H1 (cell line): ENCODE measurements at regions not wholly inside any gene's neighbourhood (a gene's known extent, or its start where the extent isn't known, plus 50 kb on each side); places are given as distances from the start of the nearest gene placed in this dataset.

Source experiments
- CTCF ChIA-PET: fragments of 300-600 bp; sonication (Branson Sonifier 250); formaldehyde crosslinking; loops from one replicate; lab custom pipeline; 2021; ENCODE audit not compliant: partially characterized antibody; lab: Charles Lee
- POLR2A ChIA-PET: fragments of 300-600 bp; sonication (Branson Sonifier 250); formaldehyde crosslinking; loops from one replicate; lab custom pipeline; 2021; ENCODE audit warnings: inconsistent platforms; ENCODE audit not compliant: partially characterized antibody; lab: Charles Lee
- DNase-seq, 2 experiments: peaks; one replicate each; pipeline versions ENCODE4 v3.0.0 to v3.0.0-alpha.2; 2010 to 2022; ENCODE audit warnings: low spot score in 2 of 2, low read depth in 1 of 2, mixed read lengths in 1 of 2
- FAIRE-seq: peaks from 2 replicates; lab custom pipeline; 2011; peaks lifted over from hg19 to GRCh38; lab: Jason Lieb, UNC
- H2AFZ ChIP-seq: 2 replicates; pipeline ENCODE4 v1.8.1; 2012; ENCODE audit warnings: low read length, inconsistent platforms
- H2AK5ac ChIP-seq: 2 replicates; pipeline ENCODE4 v1.6.1; 2013; ENCODE audit warnings: low read depth, low read length
- H2BK120ac ChIP-seq: replicated peaks from 2 replicates; pipeline ENCODE3; 2013; ENCODE audit warnings: low read depth, low read length, inconsistent platforms
- H2BK12ac ChIP-seq: 2 replicates; pipeline ENCODE4 v1.6.1; 2013; ENCODE audit warnings: low read depth, low read length
- H2BK15ac ChIP-seq: 2 replicates; pipeline ENCODE4 v1.6.1; 2013; ENCODE audit warnings: low read length
- H2BK20ac ChIP-seq: 2 replicates; pipeline ENCODE4 v1.6.1; 2013; ENCODE audit warnings: low read length
- H2BK5ac ChIP-seq: 2 replicates; pipeline ENCODE4 v1.6.1; 2013; ENCODE audit warnings: low read depth, low read length
- H3K14ac ChIP-seq: 2 replicates; pipeline ENCODE4 v1.6.1; 2013; ENCODE audit warnings: inconsistent platforms; ENCODE audit not compliant: insufficient read length
- H3K18ac ChIP-seq: 2 replicates; pipeline ENCODE4 v1.6.1; 2013; ENCODE audit warnings: low read length; ENCODE audit errors: extremely low read depth
- H3K23ac ChIP-seq: 2 replicates; pipeline ENCODE4 v1.6.1; 2013; ENCODE audit warnings: inconsistent platforms; ENCODE audit not compliant: insufficient read length
- H3K23me2 ChIP-seq: 2 replicates; pipeline ENCODE4 v1.6.1; 2013; ENCODE audit warnings: low read depth, low read length
- H3K27ac ChIP-seq: 2 replicates; pipeline ENCODE4 v1.6.1; 2011; ENCODE audit warnings: low read depth, low read length, inconsistent platforms
- H3K27me3 ChIP-seq, 4 experiments: replicated peaks in 1 of 4; 1 replicate in 1 of 4; 2 replicates in 3 of 4; pipeline versions ENCODE4 v1.6.1 to v1.8.1; 2011 to 2013; ENCODE audit warnings: low read length in 3 of 4, mild to moderate bottlenecking in 3 of 4, inconsistent platforms in 2 of 4, mixed read lengths in 2 of 4, moderate library complexity in 1 of 4; ENCODE audit not compliant: control insufficient read depth in 3 of 4, insufficient read depth in 3 of 4; ENCODE audit errors: extremely low read depth in 1 of 4
- H3K36me3 ChIP-seq, 4 experiments: 2 replicates each; pipeline versions ENCODE4 v1.6.1 to v1.8.1; 2011 to 2013; ENCODE audit warnings: mild to moderate bottlenecking in 4 of 4, low read length in 3 of 4, moderate library complexity in 2 of 4, control low read depth in 1 of 4, inconsistent platforms in 1 of 4; ENCODE audit not compliant: insufficient read depth in 4 of 4, control insufficient read depth in 2 of 4
- H3K4ac ChIP-seq: replicated peaks from 2 replicates; pipeline ENCODE3; 2013; ENCODE audit warnings: low read length, low read depth, mixed read lengths, inconsistent platforms; ENCODE audit not compliant: insufficient read length
- H3K4me1 ChIP-seq, 4 experiments: replicated peaks in 1 of 4; 1 replicate in 1 of 4; 2 replicates in 3 of 4; pipeline versions ENCODE4 v1.6.1 to v1.8.1; 2011 to 2013; ENCODE audit warnings: low read length in 3 of 4, inconsistent platforms in 2 of 4, mixed read lengths in 1 of 4; ENCODE audit not compliant: insufficient read depth in 4 of 4, control insufficient read depth in 3 of 4
- H3K4me2 ChIP-seq, 2 experiments: 2 replicates each; pipeline versions ENCODE4 v1.6.1 to v1.8.1; 2011 to 2013; ENCODE audit warnings: low read depth in 2 of 2, low read length in 2 of 2, control low read depth in 1 of 2, inconsistent platforms in 1 of 2, mild to moderate bottlenecking in 1 of 2; ENCODE audit not compliant: insufficient read depth in 1 of 2
- H3K4me3 ChIP-seq, 4 experiments: fragments of 200-600, 300-600 bp in 1 of 4; sonication (generic), shearing (Covaris generic), sonication (Bioruptor Twin) in 1 of 4; 2 replicates each; pipeline versions ENCODE4 v1.5.1 to v1.8.1; 2011 to 2016; ENCODE audit warnings: low read length in 4 of 4, low read depth in 3 of 4, control low read depth in 2 of 4, inconsistent platforms in 2 of 4, mild to moderate bottlenecking in 2 of 4, mixed read lengths in 1 of 4, moderate library complexity in 1 of 4; ENCODE audit not compliant: insufficient read depth in 2 of 4; ENCODE audit errors: extremely low read depth in 1 of 4
- H3K56ac ChIP-seq: replicated peaks from 2 replicates; pipeline ENCODE3; 2013; ENCODE audit warnings: low read depth, mild to moderate bottlenecking, mixed read lengths, low read length, inconsistent platforms; ENCODE audit not compliant: insufficient read length
- H3K79me1 ChIP-seq: 2 replicates; pipeline ENCODE4 v1.6.1; 2013; ENCODE audit warnings: low read depth, low read length, control low read depth
- H3K79me2 ChIP-seq, 2 experiments: 2 replicates each; pipeline versions ENCODE4 v1.6.1 to v1.8.1; 2012 to 2013; ENCODE audit warnings: low read length in 2 of 2, mild to moderate bottlenecking in 2 of 2, inconsistent platforms in 1 of 2; ENCODE audit not compliant: insufficient read depth in 2 of 2, control insufficient read depth in 1 of 2
- H3K9ac ChIP-seq, 4 experiments: replicated peaks in 1 of 4; 1 replicate in 1 of 4; 2 replicates in 3 of 4; pipeline versions ENCODE4 v1.6.1 to v1.8.1; 2011 to 2013; ENCODE audit warnings: low read depth in 3 of 4, low read length in 3 of 4, control low read depth in 2 of 4, mild to moderate bottlenecking in 2 of 4, moderate library complexity in 2 of 4, inconsistent platforms in 1 of 4; ENCODE audit errors: extremely low read depth in 1 of 4
- H3K9me3 ChIP-seq, 2 experiments: 2 replicates each; pipeline versions ENCODE4 v1.6.1 to v1.8.1; 2012 to 2013; ENCODE audit warnings: mild to moderate bottlenecking in 2 of 2, moderate library complexity in 2 of 2, control low read depth in 1 of 2, inconsistent platforms in 1 of 2, low read depth in 1 of 2, low read length in 1 of 2, mixed read lengths in 1 of 2; ENCODE audit not compliant: insufficient read depth in 2 of 2
- H4K20me1 ChIP-seq, 2 experiments: replicated peaks in 1 of 2; 2 replicates each; pipeline versions ENCODE3 to v1.8.1; 2011 to 2013; ENCODE audit warnings: inconsistent platforms in 2 of 2, low read length in 2 of 2, mild to moderate bottlenecking in 1 of 2; ENCODE audit not compliant: insufficient read depth in 2 of 2, control insufficient read depth in 1 of 2
- H4K5ac ChIP-seq: 2 replicates; pipeline ENCODE4 v1.6.1; 2013; ENCODE audit warnings: low read length, low read depth, mixed read lengths, inconsistent platforms; ENCODE audit not compliant: insufficient read length
- H4K8ac ChIP-seq: 2 replicates; pipeline ENCODE4 v1.8.0; 2013; ENCODE audit warnings: mild to moderate bottlenecking, moderate library complexity, low read length, inconsistent platforms; ENCODE audit not compliant: insufficient read depth; ENCODE audit errors: extremely low read depth
- H4K91ac ChIP-seq: replicated peaks from 2 replicates; pipeline ENCODE3; 2013; ENCODE audit warnings: low read length, mixed read lengths, inconsistent platforms; ENCODE audit not compliant: insufficient read length
- CEBPB ChIP-seq: IDR thresholded peaks from 2 replicates; pipeline ENCODE4 v1.6.1; 2012; ENCODE audit warnings: low read depth, low read length
- GTF2F1 ChIP-seq: IDR thresholded peaks from 2 replicates; pipeline ENCODE4 v1.6.1; 2012; ENCODE audit warnings: low read depth, low read length, improper control_type of control experiment, borderline replicate concordance
- KDM4A ChIP-seq: IDR thresholded peaks from one replicate; pipeline ENCODE4 v1.7.1; 2012; ENCODE audit warnings: low read depth, mild to moderate bottlenecking, moderate library complexity, low read length, inconsistent platforms; ENCODE audit not compliant: severe bottlenecking
- NANOG ChIP-seq: IDR thresholded peaks from 2 replicates; pipeline ENCODE4 v1.6.1; 2011; ENCODE audit warnings: low read length, low read depth, mild to moderate bottlenecking, inconsistent platforms; ENCODE audit not compliant: insufficient read depth, poor library complexity, severe bottlenecking
- PHF8 ChIP-seq: fragments of 200-600 bp; sonication (generic); conservative IDR thresholded peaks from 2 replicates; pipeline ENCODE4 v1.7.1; 2012; ENCODE audit warnings: low read depth, mild to moderate bottlenecking, inconsistent platforms, low read length, moderate library complexity
- POLR2A ChIP-seq, 2 experiments: IDR thresholded peaks; 1 replicate in 1 of 2; 2 replicates in 1 of 2; pipeline ENCODE4 v1.6.1; 2011; ENCODE audit warnings: low read depth in 2 of 2, low read length in 2 of 2, mild to moderate bottlenecking in 2 of 2; ENCODE audit errors: control extremely low read depth in 1 of 2
- POLR2AphosphoS5 ChIP-seq: IDR thresholded peaks from 2 replicates; pipeline ENCODE4 v1.6.1; 2011; ENCODE audit warnings: low read depth, low read length
- SP4 ChIP-seq: IDR thresholded peaks from 2 replicates; pipeline ENCODE4 v1.6.1; 2012; ENCODE audit warnings: low read length, inconsistent platforms
- SRF ChIP-seq: IDR thresholded peaks from 2 replicates; pipeline ENCODE4 v1.6.1; 2011; ENCODE audit warnings: mild to moderate bottlenecking, low read depth, low read length, moderate library complexity
- WGBS, 2 experiments: shearing (Covaris generic) in 1 of 2; methylation state at CpG; one replicate each; pipeline versions ENCODE4 v1.1.6 to v1.1.7; 2013 to 2015; ENCODE audit warnings: low lambda C conversion rate in 2 of 2, mixed read lengths in 2 of 2, inconsistent platforms in 1 of 2, low coverage in 1 of 2, missing lambda C conversion rate in 1 of 2; ENCODE audit not compliant: insufficient replicate concordance in 2 of 2, insufficient coverage in 1 of 2, insufficient read length in 1 of 2; ENCODE audit errors: extremely low coverage in 1 of 2, missing lambda C conversion rate in 1 of 2; 5-methylcytosine and 5-hydroxymethylcytosine counted together
- TF ChIP-seq, protein P1 (sequence below): IDR thresholded peaks from 2 replicates; pipeline ENCODE4 v1.6.1; 2012; ENCODE audit warnings: low read length, inconsistent platforms

DNA sequence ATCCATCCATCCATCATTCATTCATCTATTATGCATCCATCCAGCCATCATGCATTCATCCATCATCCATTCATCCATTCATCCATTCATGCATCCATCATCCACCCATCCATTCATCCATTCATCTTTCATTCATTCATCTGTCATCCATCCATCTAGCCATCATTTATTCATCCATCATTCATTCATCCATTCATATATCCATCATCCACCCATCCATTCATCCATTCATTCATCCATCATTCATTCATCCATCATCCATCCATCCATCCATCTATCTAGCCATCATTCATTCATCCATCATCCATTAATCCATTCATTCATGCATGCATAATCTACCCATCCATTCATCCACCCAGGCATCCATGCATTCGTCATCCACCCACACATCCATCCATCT, 1450.3 kb downstream of the TBC1D22A start:
- H3K36me3 ChIP-seq, result no peaks in the 10 kb centered on the region
- H4K8ac ChIP-seq, result no peak overlapping the region
- no peak overlapping the region for H2BK20ac ChIP-seq
- no peak overlapping the region for H3K4ac ChIP-seq
- H3K4me1 ChIP-seq, result peaks cover 0 to 6% (median 3%) of the 10 kb centered on the region in 4 experiments; a peak in 3 of 7 replicates
- no peak overlapping the region for H2BK5ac ChIP-seq
- no peak overlapping the region for H3K56ac ChIP-seq
- no peak overlapping the region for H3K27ac ChIP-seq
- H2AFZ ChIP-seq, result no peak overlapping the region
- whole genome bisulfite sequencing, 2 experiments, result 86% methylated on average over 1 of the region's 1 CpG; no CpG with 5 or more reads in 1 of the 2 experiments
- ChIA-PET POLR2A (no interaction called here), CTCF (no interaction called here)
- H2BK120ac ChIP-seq, result no peak overlapping the region
- H3K9me3 ChIP-seq, result no peaks in the 10 kb centered on the region
- DNase-seq, result no peak
- H3K23ac ChIP-seq, result no peak overlapping the region
- H3K4me2 ChIP-seq, result no peak overlapping the region
- TF ChIP-seq SRF (no peak), POLR2AphosphoS5 (no peak), PHF8 (no peak), CEBPB (no peak), KDM4A (no peak), NANOG (no peak), POLR2A (IDR thresholded peaks at IDR 0.05; ENCODE audit: control extremely low read depth in 1 of 2, low read depth in 2 of 2, low read length in 2 of 2) (no peak), SP4 (no peak), GTF2F1 (no peak)
- TF ChIP-seq, protein P1, sequence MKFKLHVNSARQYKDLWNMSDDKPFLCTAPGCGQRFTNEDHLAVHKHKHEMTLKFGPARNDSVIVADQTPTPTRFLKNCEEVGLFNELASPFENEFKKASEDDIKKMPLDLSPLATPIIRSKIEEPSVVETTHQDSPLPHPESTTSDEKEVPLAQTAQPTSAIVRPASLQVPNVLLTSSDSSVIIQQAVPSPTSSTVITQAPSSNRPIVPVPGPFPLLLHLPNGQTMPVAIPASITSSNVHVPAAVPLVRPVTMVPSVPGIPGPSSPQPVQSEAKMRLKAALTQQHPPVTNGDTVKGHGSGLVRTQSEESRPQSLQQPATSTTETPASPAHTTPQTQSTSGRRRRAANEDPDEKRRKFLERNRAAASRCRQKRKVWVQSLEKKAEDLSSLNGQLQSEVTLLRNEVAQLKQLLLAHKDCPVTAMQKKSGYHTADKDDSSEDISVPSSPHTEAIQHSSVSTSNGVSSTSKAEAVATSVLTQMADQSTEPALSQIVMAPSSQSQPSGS, result no peak
- TF ChIP-seq, all 59 proteins: peak for 0
- H2BK15ac ChIP-seq, result no peak overlapping the region
- no peak overlapping the region for H4K91ac ChIP-seq
- H3K23me2 ChIP-seq, result peaks cover 4% of the 10 kb centered on the region; the same call in 1 of the 2 replicates
- H3K4me3 ChIP-seq, result no peak overlapping the region
- no peaks in the 10 kb centered on the region for H3K79me2 ChIP-seq
- H2AK5ac ChIP-seq, result no peak overlapping the region
- H3K18ac ChIP-seq, result no peak overlapping the region
- H3K27me3 ChIP-seq, result 0 out of 7 replicates have a peak, but pooled peaks cover 0 to 2% (median 0%) of the 10 kb centered on the region in 4 experiments
- FAIRE-seq, result no peak
- H4K5ac ChIP-seq, result no peak overlapping the region
- no peak overlapping the region for H3K9ac ChIP-seq
- H2BK12ac ChIP-seq, result no peak overlapping the region
- H4K20me1 ChIP-seq, result no peaks in the 10 kb centered on the region
- H3K14ac ChIP-seq, result no peak overlapping the region
- no peaks in the 10 kb centered on the region for H3K79me1 ChIP-seq
